Gastrocnemius medialis (tissue), 4 donors: ENCODE measurements at regions not wholly inside any gene's neighbourhood (a gene's known extent, or its start where the extent isn't known, plus 50 kb on each side); places are given as distances from the start of the nearest gene placed in this dataset.

Experiments used
- ATAC-seq, 2 donors: fragments of 150-250 bp; one replicate each; pipeline ENCODE4 v1.9.1; 2016
- DNase-seq, 2 donors: peaks; one replicate each; pipeline ENCODE4 v3.0.0-alpha.2; 2019
- H3K27ac ChIP-seq, 4 donors: fragments of 200-600 bp; sonication (generic); 1 replicate in 1 of 4; 2 replicates in 3 of 4; pipeline ENCODE4 v1.5.1; 2016 to 2018; ENCODE audit warnings: mild to moderate bottlenecking in 2 of 4, moderate library complexity in 1 of 4
- H3K27me3 ChIP-seq, 3 donors: fragments of 200-600 bp; sonication (generic) in 2 of 3; 1 replicate in 1 of 3; 2 replicates in 2 of 3; pipeline versions ENCODE4 v1.5.1 to v1.6.0; 2016 to 2019; ENCODE audit warnings: mild to moderate bottlenecking in 1 of 3, moderate library complexity in 1 of 3
- H3K36me3 ChIP-seq, 2 donors: fragments of 200-600 bp; sonication (generic) in 1 of 2; one replicate each; pipeline ENCODE4 v1.5.1; 2017 to 2018
- H3K4me1 ChIP-seq, 2 donors: fragments of 200-600 bp; sonication (generic) in 1 of 2; one replicate each; pipeline ENCODE4 v1.5.1; 2016 to 2017; ENCODE audit warnings: mild to moderate bottlenecking in 2 of 2
- H3K4me3 ChIP-seq, 4 donors: fragments of 200-600 bp; sonication (generic) in 3 of 4; 1 replicate in 1 of 4; 2 replicates in 3 of 4; pipeline ENCODE4 v1.5.1; 2016 to 2019; ENCODE audit warnings: mild to moderate bottlenecking in 2 of 4
- H3K9me3 ChIP-seq, 3 donors: fragments of 200-600 bp; sonication (generic) in 2 of 3; 1 replicate in 1 of 3; 2 replicates in 2 of 3; pipeline ENCODE4 v1.5.1; 2016 to 2019
- POLR2A ChIP-seq, 2 donors: fragments of 450-650 bp; IDR thresholded peaks; one replicate each; pipeline ENCODE4 v1.6.1; 2017; ENCODE audit warnings: antibody characterized with exemption in 2 of 2, mild to moderate bottlenecking in 2 of 2, moderate library complexity in 2 of 2
- in situ Hi-C, 4 donors: fragments of 200-750 bp; cut with MboI; loops; one replicate each; pipeline versions ENCODE4 v1.15.0 to v1.8.0; 2017; ENCODE audit warnings: low sequenced_read_pairs in 4 of 4
- intact Hi-C: fragments of 100-400 bp; cut with DNase I; formaldehyde crosslinking; loops from one replicate; pipeline ENCODE4 v1.15.1; 2023; ENCODE audit warnings: low total_unique reads
- TF ChIP-seq, protein P1 (sequence below), 5 experiments: fragments of 450-650 bp in 3 of 5; fragments of 200-600 bp in 2 of 5; sonication (generic) in 2 of 5; IDR thresholded peaks in 4 of 5; conservative IDR thresholded peaks in 1 of 5; 1 replicate in 4 of 5; 2 replicates in 1 of 5; pipeline ENCODE4 v1.5.1; 2016 to 2019; ENCODE audit warnings: antibody characterized with exemption in 5 of 5, mild to moderate bottlenecking in 3 of 5, moderate library complexity in 3 of 5

DNA sequence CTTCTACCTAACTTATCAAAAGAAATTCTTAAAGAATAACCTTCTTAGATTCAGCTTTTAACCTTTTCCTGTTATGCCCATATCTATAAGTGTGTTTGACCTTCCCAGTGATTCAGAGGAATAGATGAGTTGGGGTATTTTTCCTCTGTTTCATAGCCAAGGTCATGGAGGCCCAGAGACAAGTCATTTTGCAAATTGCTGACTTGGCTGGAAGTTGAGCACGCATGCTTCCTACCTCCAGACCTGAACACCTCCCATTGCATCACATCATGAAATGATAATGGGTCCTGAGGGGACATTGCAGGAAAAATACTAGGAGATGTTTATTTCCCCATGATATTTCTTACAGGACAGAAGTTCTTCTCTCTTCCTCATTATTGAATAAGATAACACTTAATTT lies 158.6 kb upstream of the LMCD1 start:
- no peaks in the 10 kb centered on the region for H3K27me3 ChIP-seq
- H3K4me1 ChIP-seq = no peaks in the 10 kb centered on the region
- intact Hi-C loops = no loop called here
- no peak for TF ChIP-seq POLR2A (IDR thresholded peaks at IDR 0.05)
- TF ChIP-seq, protein P1, sequence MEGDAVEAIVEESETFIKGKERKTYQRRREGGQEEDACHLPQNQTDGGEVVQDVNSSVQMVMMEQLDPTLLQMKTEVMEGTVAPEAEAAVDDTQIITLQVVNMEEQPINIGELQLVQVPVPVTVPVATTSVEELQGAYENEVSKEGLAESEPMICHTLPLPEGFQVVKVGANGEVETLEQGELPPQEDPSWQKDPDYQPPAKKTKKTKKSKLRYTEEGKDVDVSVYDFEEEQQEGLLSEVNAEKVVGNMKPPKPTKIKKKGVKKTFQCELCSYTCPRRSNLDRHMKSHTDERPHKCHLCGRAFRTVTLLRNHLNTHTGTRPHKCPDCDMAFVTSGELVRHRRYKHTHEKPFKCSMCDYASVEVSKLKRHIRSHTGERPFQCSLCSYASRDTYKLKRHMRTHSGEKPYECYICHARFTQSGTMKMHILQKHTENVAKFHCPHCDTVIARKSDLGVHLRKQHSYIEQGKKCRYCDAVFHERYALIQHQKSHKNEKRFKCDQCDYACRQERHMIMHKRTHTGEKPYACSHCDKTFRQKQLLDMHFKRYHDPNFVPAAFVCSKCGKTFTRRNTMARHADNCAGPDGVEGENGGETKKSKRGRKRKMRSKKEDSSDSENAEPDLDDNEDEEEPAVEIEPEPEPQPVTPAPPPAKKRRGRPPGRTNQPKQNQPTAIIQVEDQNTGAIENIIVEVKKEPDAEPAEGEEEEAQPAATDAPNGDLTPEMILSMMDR (IDR thresholded peaks at IDR 0.05 in 4 of 5, conservative IDR thresholded peaks at IDR 0.05 in 1 of 5) = no peak
- H3K27ac ChIP-seq = no peak overlapping the region
- H3K36me3 ChIP-seq = no peaks in the 10 kb centered on the region
- in situ Hi-C loops = no loop called here
- ATAC-seq = no peak
- H3K4me3 ChIP-seq = no peak overlapping the region
- peaks cover 0 to 9% (median 0%) of the 10 kb centered on the region in 3 donors for H3K9me3 ChIP-seq
- no peak for DNase-seq

DNA sequence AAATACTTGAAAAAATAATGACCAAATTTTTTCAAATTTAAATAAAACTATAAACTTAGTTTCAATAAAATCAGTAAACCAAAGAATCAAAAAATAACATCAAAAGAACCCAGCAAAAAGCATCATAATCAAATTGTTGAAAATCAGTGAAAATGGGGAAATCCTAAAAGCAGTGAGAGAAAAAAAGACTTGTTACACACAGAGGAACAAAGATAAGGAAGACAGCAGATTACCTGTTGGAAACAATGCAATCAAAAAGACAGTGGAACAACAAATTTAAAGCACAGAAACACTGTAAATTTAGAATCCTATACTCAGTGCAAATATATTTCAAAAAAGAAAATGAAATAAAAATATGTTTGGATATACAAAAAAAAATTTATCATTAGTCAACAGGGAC lies 156.2 kb upstream of the LMCD1 start:
- intact Hi-C loops (no loop called here), in situ Hi-C loops (no loop called here)
- no peak for ATAC-seq
- Histone ChIP-seq H3K9me3 (peaks cover 0 to 9% (median 0%) of the 10 kb centered on the region in 3 donors), H3K27ac (no peak overlapping the region), H3K36me3 (no peaks in the 10 kb centered on the region), H3K27me3 (no peaks in the 10 kb centered on the region), H3K4me3 (no peak overlapping the region), H3K4me1 (no peaks in the 10 kb centered on the region)
- no peak for DNase-seq
- TF ChIP-seq, protein P1 (IDR thresholded peaks at IDR 0.05 in 4 of 5, conservative IDR thresholded peaks at IDR 0.05 in 1 of 5) = no peak
- TF ChIP-seq POLR2A (IDR thresholded peaks at IDR 0.05) = no peak

- no peaks in the 10 kb centered on the region for H3K36me3 ChIP-seq
- no peaks in the 10 kb centered on the region for H3K27me3 ChIP-seq
- intact Hi-C loops (no loop called here), in situ Hi-C loops (no loop called here)
- H3K4me3 ChIP-seq = no peak overlapping the region
- H3K27ac ChIP-seq = no peak overlapping the region
- H3K4me1 ChIP-seq = no peaks in the 10 kb centered on the region
- peaks cover 0 to 9% (median 0%) of the 10 kb centered on the region in 3 donors for H3K9me3 ChIP-seq
- no peak for DNase-seq
- TF ChIP-seq, protein P1 (IDR thresholded peaks at IDR 0.05 in 4 of 5, conservative IDR thresholded peaks at IDR 0.05 in 1 of 5) = no peak
- no peak for TF ChIP-seq POLR2A (IDR thresholded peaks at IDR 0.05)
- no peak for ATAC-seq
Measured at GRCh38 chr3:8348076-8348475, 153.5 kb upstream of the LMCD1 start.

DNA sequence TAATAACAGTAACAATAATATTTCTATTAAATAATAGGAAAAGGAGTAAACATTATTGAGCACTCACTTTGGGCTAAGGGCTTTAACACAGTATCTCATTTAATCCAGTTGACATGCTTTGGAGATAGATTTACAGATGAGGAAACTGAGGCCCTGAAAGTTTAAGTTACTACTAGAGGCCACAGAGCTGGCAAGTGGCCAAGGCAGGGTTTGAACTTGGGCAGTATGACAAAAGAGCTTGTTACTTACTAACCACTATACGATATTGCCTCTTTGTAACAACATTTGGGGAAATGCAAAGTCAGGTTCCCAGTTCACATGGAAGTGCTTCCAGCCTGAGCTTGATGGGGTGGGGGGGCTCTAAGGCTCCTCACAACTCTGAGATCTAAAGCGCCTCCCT lies 149.1 kb upstream of the LMCD1 start:
- intact Hi-C loops (no loop called here), in situ Hi-C loops (no loop called here)

GRCh38 chr3:8353364-8353763 lies 148.3 kb upstream of the LMCD1 start:
- TF ChIP-seq, protein P1 (IDR thresholded peaks at IDR 0.05 in 4 of 5, conservative IDR thresholded peaks at IDR 0.05 in 1 of 5) = no peak
- no peak for TF ChIP-seq POLR2A (IDR thresholded peaks at IDR 0.05)
- ATAC-seq = no peak
- H3K9me3 ChIP-seq = no peaks in the 10 kb centered on the region
- H3K4me3 ChIP-seq = no peak overlapping the region
- H3K27me3 ChIP-seq = no peaks in the 10 kb centered on the region
- intact Hi-C loops (no loop called here), in situ Hi-C loops (no loop called here)
- no peaks in the 10 kb centered on the region for H3K36me3 ChIP-seq
- H3K4me1 ChIP-seq = no peaks in the 10 kb centered on the region
- DNase-seq = no peak
- H3K27ac ChIP-seq = no peak overlapping the region

More for the DNA sequence above, 149.1 kb upstream of the LMCD1 start:
- Histone ChIP-seq H3K4me1 (no peaks in the 10 kb centered on the region), H3K27ac (no peak overlapping the region), H3K4me3 (no peak overlapping the region), H3K36me3 (no peaks in the 10 kb centered on the region), H3K9me3 (no peaks in the 10 kb centered on the region), H3K27me3 (no peaks in the 10 kb centered on the region)
- ATAC-seq (no peak), DNase-seq (no peak)
- no peak for TF ChIP-seq POLR2A (IDR thresholded peaks at IDR 0.05)
- TF ChIP-seq, protein P1 (IDR thresholded peaks at IDR 0.05 in 4 of 5, conservative IDR thresholded peaks at IDR 0.05 in 1 of 5) = no peak
